ENCODE measurements at regions not wholly inside any gene's neighbourhood (a gene's known extent, or its start where the extent isn't known, plus 50 kb on each side); places are given as distances from the start of the nearest gene placed in this dataset.

DNA sequence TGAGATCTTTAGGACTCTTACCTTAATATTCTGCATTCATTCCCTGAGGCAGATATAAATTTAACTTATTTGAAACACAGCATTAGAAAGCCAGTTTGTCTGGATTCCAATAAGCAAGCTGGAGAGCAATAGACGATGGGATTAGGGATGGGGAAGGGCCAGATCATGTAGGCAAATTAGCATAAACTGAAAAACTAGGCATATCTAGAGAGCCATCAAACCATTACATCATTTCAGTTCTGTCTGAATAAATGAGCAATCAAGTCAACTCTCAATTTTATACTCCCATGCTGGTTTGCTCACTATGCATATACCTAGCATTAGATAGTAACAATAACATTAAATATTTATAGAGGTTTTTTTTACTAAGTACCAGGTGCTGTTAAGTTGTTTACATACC is 583.6 kb upstream of the LRRN3 start:
- TF ChIP-seq POU2F2 (IDR thresholded peaks at IDR 0.05; ENCODE audit: borderline replicate concordance, low read depth, low read length) (no peak), ZBTB11 (CRISPR knock-in tag; IDR thresholded peaks at IDR 0.05) (no peak), NFIC (IDR thresholded peaks at IDR 0.05; ENCODE audit: low read depth, low read length) (no peak), CTCF (IDR thresholded peaks at IDR 0.05 in 2 of 3, conservative IDR thresholded peaks at IDR 0.05 in 1 of 3; ENCODE audit: control insufficient read depth in 2 of 3, extremely low read depth in 1 of 3, insufficient read depth in 1 of 3, low read depth in 3 of 3, low read length in 3 of 3) (no peak), MEF2A (IDR thresholded peaks at IDR 0.05; ENCODE audit: insufficient read depth, low read depth, low read length) (no peak), BRCA1 (IDR thresholded peaks at IDR 0.05; ENCODE audit: low read depth, low read length) (no peak), NR2C2 (IDR thresholded peaks at IDR 0.05; ENCODE audit: borderline replicate concordance, control insufficient read depth, insufficient read length, low read depth) (no peak), EZH2 (IDR thresholded peaks at IDR 0.05; ENCODE audit: borderline replicate concordance, control insufficient read depth, low read depth, low read length) (no peak), BCL11A (IDR thresholded peaks at IDR 0.05; ENCODE audit: low read depth, low read length) (no peak), RAD21 (IDR thresholded peaks at IDR 0.05; ENCODE audit: insufficient read depth, low read depth, low read length) (no peak), CEBPB (IDR thresholded peaks at IDR 0.05; ENCODE audit: borderline replicate concordance in 1 of 2, low read depth in 2 of 2, low read length in 2 of 2) (no peak), TCF7 (IDR thresholded peaks at IDR 0.05; ENCODE audit: borderline replicate concordance) (no peak), POLR2A (IDR thresholded peaks at IDR 0.05; ENCODE audit: low read depth, low read length) (no peak), RCOR1 (conservative IDR thresholded peaks at IDR 0.05; ENCODE audit: low read depth, low read length) (no peak)
